WTC11 (cell line): ENCODE measurements at regions not wholly inside any gene's neighbourhood (a gene's known extent, or its start where the extent isn't known, plus 50 kb on each side); places are given as distances from the start of the nearest gene placed in this dataset.

ENCODE experiments used
- ATAC-seq: fragments of 200-7000 bp; cut with Tn5 transposase; 2 replicates; pipeline ENCODE4 v1.10.0; 2021; ENCODE audit warnings: mild to moderate bottlenecking, moderate library complexity
- CTCF ChIA-PET: fragments of 300-600 bp; sonication (Branson Sonifier 250); formaldehyde crosslinking; loops from one replicate; lab custom pipeline; 2021; ENCODE audit warnings: antibody characterized with exemption; lab: Charles Lee
- POLR2A ChIA-PET: fragments of 350-600 bp; sonication (Branson Sonifier 250); formaldehyde crosslinking; loops from one replicate; lab custom pipeline; 2021; ENCODE audit warnings: antibody characterized with exemption; lab: Charles Lee
- DNase-seq: peaks from one replicate; pipeline ENCODE4 v3.0.0; 2021; ENCODE audit warnings: low spot score
- H3K27ac Mint-ChIP-seq: 2 replicates; pipeline ENCODE4 v1.8.0; 2021; ENCODE audit warnings: mixed read lengths
- H3K27me3 Mint-ChIP-seq: 2 replicates; pipeline ENCODE4 v1.8.0; 2021; ENCODE audit warnings: low read depth, mild to moderate bottlenecking, moderate library complexity, mixed read lengths
- H3K36me3 Mint-ChIP-seq: 2 replicates; pipeline ENCODE4 v1.8.0; 2021; ENCODE audit warnings: mixed read lengths
- H3K4me1 Mint-ChIP-seq: 2 replicates; pipeline ENCODE4 v1.8.0; 2022; ENCODE audit warnings: mixed read lengths
- H3K4me3 Mint-ChIP-seq: 2 replicates; pipeline ENCODE4 v1.8.0; 2021; ENCODE audit warnings: mild to moderate bottlenecking, moderate library complexity, mixed read lengths
- H3K9me3 Mint-ChIP-seq: 2 replicates; pipeline ENCODE4 v1.8.0; 2021; ENCODE audit warnings: mixed read lengths
- ATF1 ChIP-seq: sonication (generic); formaldehyde crosslinking; IDR thresholded peaks from 2 replicates; pipeline ENCODE4 v1.8.1; 2023; ENCODE audit warnings: mild to moderate bottlenecking, moderate library complexity, missing genetic modification reagents
- CREM ChIP-seq: sonication (generic); formaldehyde crosslinking; IDR thresholded peaks from 2 replicates; pipeline ENCODE4 v1.8.1; 2022; ENCODE audit warnings: mild to moderate bottlenecking, missing genetic modification reagents, moderate library complexity
- FOXP4 ChIP-seq: sonication (generic); formaldehyde crosslinking; IDR thresholded peaks from 2 replicates; pipeline ENCODE4 v1.8.0; 2022; ENCODE audit warnings: mild to moderate bottlenecking, missing genetic modification reagents
- GABPB1 ChIP-seq: sonication (generic); formaldehyde crosslinking; IDR thresholded peaks from 2 replicates; pipeline ENCODE4 v1.8.1; 2023; ENCODE audit warnings: mild to moderate bottlenecking, missing genetic modification reagents
- HMGXB4 ChIP-seq: sonication (generic); formaldehyde crosslinking; IDR thresholded peaks from 2 replicates; pipeline ENCODE4 v1.8.1; 2023; ENCODE audit warnings: mild to moderate bottlenecking, moderate library complexity, missing genetic modification reagents
- JAZF1 ChIP-seq: fragments of 250-450 bp; sonication (Bioruptor Pico); IDR thresholded peaks from 2 replicates; pipeline ENCODE4 v1.9.0; 2021; ENCODE audit warnings: moderate library complexity, mild to moderate bottlenecking, inconsistent platforms
- NR3C1 ChIP-seq: sonication (generic); formaldehyde crosslinking; conservative IDR thresholded peaks from 2 replicates; pipeline ENCODE4 v1.8.1; 2023; ENCODE audit warnings: low read depth, mild to moderate bottlenecking, missing genetic modification reagents
- OVOL2 ChIP-seq: fragments of 250-450 bp; sonication (Bioruptor Pico); IDR thresholded peaks from 2 replicates; pipeline ENCODE4 v1.9.0; 2021; ENCODE audit warnings: mild to moderate bottlenecking, borderline replicate concordance
- PRRX2 ChIP-seq: fragments of 250-450 bp; sonication (Bioruptor Pico); IDR thresholded peaks from 2 replicates; pipeline ENCODE4 v1.8.0; 2021; ENCODE audit warnings: mild to moderate bottlenecking
- RELA ChIP-seq: sonication (generic); formaldehyde crosslinking; IDR thresholded peaks from 2 replicates; pipeline ENCODE4 v1.8.1; 2022; ENCODE audit warnings: missing genetic modification reagents, mild to moderate bottlenecking, borderline replicate concordance
- TP53 ChIP-seq: sonication (generic); formaldehyde crosslinking; IDR thresholded peaks from 2 replicates; pipeline ENCODE4 v1.8.1; 2023; ENCODE audit warnings: mild to moderate bottlenecking, missing genetic modification reagents
- ZNF138 ChIP-seq: sonication (generic); formaldehyde crosslinking; conservative IDR thresholded peaks from 2 replicates; pipeline ENCODE4 v1.8.1; 2022; ENCODE audit warnings: mild to moderate bottlenecking, moderate library complexity, missing genetic modification reagents
- ZNF396 ChIP-seq: fragments of 250-450 bp; sonication (Bioruptor Pico); IDR thresholded peaks from 2 replicates; pipeline ENCODE4 v1.8.0; 2021; ENCODE audit warnings: mild to moderate bottlenecking, moderate library complexity, borderline replicate concordance
- ZNF512 ChIP-seq: sonication (generic); formaldehyde crosslinking; IDR thresholded peaks from 2 replicates; pipeline ENCODE4 v1.8.1; 2022; ENCODE audit warnings: missing genetic modification reagents, borderline replicate concordance
- ZSCAN18 ChIP-seq: fragments of 250-450 bp; sonication (Bioruptor Pico); IDR thresholded peaks from 2 replicates; pipeline ENCODE4 v2.1.2; 2022; ENCODE audit warnings: mild to moderate bottlenecking, moderate library complexity
- TF ChIP-seq, protein P1 (sequence below): sonication (generic); formaldehyde crosslinking; IDR thresholded peaks from 2 replicates; pipeline ENCODE4 v1.8.1; 2023; ENCODE audit warnings: mild to moderate bottlenecking, missing genetic modification reagents, borderline replicate concordance
- TF ChIP-seq, protein P2 (sequence below): sonication (generic); formaldehyde crosslinking; IDR thresholded peaks from 2 replicates; pipeline ENCODE4 v1.8.1; 2023; ENCODE audit warnings: mild to moderate bottlenecking, missing genetic modification reagents, moderate library complexity
- TF ChIP-seq, protein P3 (sequence below): fragments of 250-450 bp; sonication (Bioruptor Pico); IDR thresholded peaks from 2 replicates; pipeline ENCODE4 v1.9.0; 2021; ENCODE audit warnings: mild to moderate bottlenecking

DNA sequence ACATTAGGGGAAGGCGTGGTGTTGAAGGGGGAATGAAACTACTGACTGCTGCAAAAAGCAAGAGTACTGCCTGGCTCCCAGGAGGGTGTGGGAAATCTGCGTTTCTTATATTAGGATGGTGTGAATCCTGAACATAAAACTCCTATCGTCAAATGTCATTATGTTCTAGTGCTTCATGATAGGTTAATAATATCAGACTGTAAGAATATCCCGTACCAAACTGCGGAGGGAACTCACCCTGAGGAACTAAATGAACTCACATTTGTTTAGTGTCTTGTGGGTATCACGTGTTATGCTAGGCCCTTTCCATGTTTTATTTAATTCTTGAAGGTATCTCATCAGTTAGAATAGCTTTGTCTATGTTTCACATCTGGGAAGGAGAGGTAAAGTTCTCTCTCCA lies 610.7 kb downstream of the QKI start (continued):
- TF ChIP-seq, protein P1, sequence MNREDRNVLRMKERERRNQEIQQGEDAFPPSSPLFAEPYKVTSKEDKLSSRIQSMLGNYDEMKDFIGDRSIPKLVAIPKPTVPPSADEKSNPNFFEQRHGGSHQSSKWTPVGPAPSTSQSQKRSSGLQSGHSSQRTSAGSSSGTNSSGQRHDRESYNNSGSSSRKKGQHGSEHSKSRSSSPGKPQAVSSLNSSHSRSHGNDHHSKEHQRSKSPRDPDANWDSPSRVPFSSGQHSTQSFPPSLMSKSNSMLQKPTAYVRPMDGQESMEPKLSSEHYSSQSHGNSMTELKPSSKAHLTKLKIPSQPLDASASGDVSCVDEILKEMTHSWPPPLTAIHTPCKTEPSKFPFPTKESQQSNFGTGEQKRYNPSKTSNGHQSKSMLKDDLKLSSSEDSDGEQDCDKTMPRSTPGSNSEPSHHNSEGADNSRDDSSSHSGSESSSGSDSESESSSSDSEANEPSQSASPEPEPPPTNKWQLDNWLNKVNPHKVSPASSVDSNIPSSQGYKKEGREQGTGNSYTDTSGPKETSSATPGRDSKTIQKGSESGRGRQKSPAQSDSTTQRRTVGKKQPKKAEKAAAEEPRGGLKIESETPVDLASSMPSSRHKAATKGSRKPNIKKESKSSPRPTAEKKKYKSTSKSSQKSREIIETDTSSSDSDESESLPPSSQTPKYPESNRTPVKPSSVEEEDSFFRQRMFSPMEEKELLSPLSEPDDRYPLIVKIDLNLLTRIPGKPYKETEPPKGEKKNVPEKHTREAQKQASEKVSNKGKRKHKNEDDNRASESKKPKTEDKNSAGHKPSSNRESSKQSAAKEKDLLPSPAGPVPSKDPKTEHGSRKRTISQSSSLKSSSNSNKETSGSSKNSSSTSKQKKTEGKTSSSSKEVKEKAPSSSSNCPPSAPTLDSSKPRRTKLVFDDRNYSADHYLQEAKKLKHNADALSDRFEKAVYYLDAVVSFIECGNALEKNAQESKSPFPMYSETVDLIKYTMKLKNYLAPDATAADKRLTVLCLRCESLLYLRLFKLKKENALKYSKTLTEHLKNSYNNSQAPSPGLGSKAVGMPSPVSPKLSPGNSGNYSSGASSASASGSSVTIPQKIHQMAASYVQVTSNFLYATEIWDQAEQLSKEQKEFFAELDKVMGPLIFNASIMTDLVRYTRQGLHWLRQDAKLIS, result no peak
- TF ChIP-seq ZNF512 (CRISPR knock-in tag) (no peak), ZNF396 (CRISPR knock-in tag) (no peak)
- TF ChIP-seq, protein P2, sequence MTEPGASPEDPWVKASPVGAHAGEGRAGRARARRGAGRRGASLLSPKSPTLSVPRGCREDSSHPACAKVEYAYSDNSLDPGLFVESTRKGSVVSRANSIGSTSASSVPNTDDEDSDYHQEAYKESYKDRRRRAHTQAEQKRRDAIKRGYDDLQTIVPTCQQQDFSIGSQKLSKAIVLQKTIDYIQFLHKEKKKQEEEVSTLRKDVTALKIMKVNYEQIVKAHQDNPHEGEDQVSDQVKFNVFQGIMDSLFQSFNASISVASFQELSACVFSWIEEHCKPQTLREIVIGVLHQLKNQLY (CRISPR knock-in tag), result no peak
- TF ChIP-seq, all 79 proteins: peak for 0

DNA sequence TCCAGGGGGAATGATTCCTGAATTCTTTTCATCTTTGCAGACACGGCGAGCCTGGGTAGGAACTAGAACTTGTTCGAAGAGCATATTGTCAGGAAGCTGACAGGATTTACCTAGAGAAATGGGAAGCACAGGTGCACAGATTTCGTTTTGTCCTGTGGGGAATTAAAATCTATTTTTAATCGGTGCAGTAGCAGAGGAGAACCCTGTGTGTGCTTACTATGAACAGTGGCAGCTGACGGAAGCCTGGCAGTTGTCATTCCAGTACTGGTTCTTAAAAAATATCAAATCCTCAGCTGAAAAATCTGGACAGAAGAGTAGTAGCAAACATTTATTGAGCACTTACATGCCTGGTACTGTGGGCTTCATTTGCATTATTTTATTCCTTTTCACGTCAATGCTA lies 609.0 kb downstream of the QKI start:
- no peak for ATAC-seq
- H3K27ac Mint-ChIP-seq, result no peak overlapping the region
- no peak for DNase-seq
- CTCF ChIA-PET, result no interaction called here
- no peaks in the 10 kb centered on the region for H3K36me3 Mint-ChIP-seq
- no peaks in the 10 kb centered on the region for H3K9me3 Mint-ChIP-seq
- H3K4me1 Mint-ChIP-seq, result no peaks in the 10 kb centered on the region
- no peak for TF ChIP-seq ZNF138
- no peak for TF ChIP-seq HMGXB4
- no peak for TF ChIP-seq ZSCAN18
- TF ChIP-seq, protein P3, sequence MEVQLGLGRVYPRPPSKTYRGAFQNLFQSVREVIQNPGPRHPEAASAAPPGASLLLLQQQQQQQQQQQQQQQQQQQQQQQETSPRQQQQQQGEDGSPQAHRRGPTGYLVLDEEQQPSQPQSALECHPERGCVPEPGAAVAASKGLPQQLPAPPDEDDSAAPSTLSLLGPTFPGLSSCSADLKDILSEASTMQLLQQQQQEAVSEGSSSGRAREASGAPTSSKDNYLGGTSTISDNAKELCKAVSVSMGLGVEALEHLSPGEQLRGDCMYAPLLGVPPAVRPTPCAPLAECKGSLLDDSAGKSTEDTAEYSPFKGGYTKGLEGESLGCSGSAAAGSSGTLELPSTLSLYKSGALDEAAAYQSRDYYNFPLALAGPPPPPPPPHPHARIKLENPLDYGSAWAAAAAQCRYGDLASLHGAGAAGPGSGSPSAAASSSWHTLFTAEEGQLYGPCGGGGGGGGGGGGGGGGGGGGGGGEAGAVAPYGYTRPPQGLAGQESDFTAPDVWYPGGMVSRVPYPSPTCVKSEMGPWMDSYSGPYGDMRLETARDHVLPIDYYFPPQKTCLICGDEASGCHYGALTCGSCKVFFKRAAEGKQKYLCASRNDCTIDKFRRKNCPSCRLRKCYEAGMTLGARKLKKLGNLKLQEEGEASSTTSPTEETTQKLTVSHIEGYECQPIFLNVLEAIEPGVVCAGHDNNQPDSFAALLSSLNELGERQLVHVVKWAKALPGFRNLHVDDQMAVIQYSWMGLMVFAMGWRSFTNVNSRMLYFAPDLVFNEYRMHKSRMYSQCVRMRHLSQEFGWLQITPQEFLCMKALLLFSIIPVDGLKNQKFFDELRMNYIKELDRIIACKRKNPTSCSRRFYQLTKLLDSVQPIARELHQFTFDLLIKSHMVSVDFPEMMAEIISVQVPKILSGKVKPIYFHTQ (CRISPR knock-in tag), result no peak
- no peak for TF ChIP-seq RELA (CRISPR knock-in tag)
- TF ChIP-seq PRRX2 (CRISPR knock-in tag), result no peak
- POLR2A ChIA-PET, result no interaction called here
- H3K27me3 Mint-ChIP-seq, result no peaks in the 10 kb centered on the region
- no peak overlapping the region for H3K4me3 Mint-ChIP-seq

DNA sequence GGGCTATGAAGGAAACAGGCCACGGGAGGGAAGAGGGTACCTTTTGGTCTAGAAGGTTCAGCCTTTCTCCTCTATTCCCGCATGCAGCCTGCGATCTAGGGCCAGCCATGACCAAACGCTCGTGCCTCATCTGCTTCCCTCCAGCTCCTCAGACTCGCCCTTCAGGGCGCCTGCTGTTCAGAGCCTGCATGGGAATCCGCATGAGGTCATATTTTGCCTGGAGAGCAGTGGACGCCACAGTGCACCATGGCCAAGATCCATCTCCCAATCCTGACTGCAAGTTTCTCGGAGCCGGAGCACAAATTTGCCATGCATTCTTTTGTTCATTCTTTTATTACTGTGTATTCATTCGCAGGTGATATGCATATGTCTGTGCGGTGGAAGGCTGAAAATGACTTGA lies 608.1 kb downstream of the QKI start:
- H3K4me1 Mint-ChIP-seq, result no peaks in the 10 kb centered on the region
- ChIA-PET CTCF (no interaction called here), POLR2A (no interaction called here)
- no peaks in the 10 kb centered on the region for H3K36me3 Mint-ChIP-seq
- DNase-seq (no peak), ATAC-seq (no peak)
- no peaks in the 10 kb centered on the region for H3K27me3 Mint-ChIP-seq
- H3K4me3 Mint-ChIP-seq, result no peak overlapping the region
- no peaks in the 10 kb centered on the region for H3K9me3 Mint-ChIP-seq
- no peak overlapping the region for H3K27ac Mint-ChIP-seq
- TF ChIP-seq TP53 (CRISPR knock-in tag), result no peak
- no peak for TF ChIP-seq GABPB1 (CRISPR knock-in tag)
- TF ChIP-seq NR3C1 (CRISPR knock-in tag), result no peak
- TF ChIP-seq ATF1, result no peak
- no peak for TF ChIP-seq CREM (CRISPR knock-in tag)
- TF ChIP-seq JAZF1 (CRISPR knock-in tag), result no peak
- no peak for TF ChIP-seq OVOL2 (CRISPR knock-in tag)
- no peak for TF ChIP-seq FOXP4 (CRISPR knock-in tag)
